Medulla oblongata (tissue), 1 donor: ENCODE measurements at regions not wholly inside any gene's neighbourhood (a gene's known extent, or its start where the extent isn't known, plus 50 kb on each side); places are given as distances from the start of the nearest gene placed in this dataset.
"Not testable (repeated sequence)": the region's sequence is repeated elsewhere in the genome, so short reads cannot be mapped to it uniquely, and the experiment has no call there.

Experiments
- DNase-seq: peaks from one replicate; pipeline ENCODE4 v3.0.0-alpha.2; 2015; ENCODE audit errors: extremely low spot score

DNA sequence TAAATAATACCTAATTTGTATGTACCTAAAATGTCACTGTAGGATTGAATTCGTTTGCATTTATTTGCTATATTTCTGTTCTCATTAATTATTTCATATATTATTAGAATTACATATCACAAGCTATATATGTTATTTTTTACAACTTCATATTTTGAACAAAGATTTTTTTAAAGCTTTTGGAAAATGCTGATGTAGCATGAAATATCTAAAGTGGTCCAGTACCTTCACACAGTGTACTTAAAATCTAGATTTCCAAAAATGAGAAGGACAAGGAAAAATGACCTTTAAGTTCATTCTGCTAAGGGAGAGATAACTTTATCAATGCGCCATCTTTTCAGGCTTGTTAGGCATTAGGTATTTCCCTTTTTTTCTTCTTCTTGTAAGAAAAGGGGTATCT, 71.8 kb downstream of the LARP7 start:
- DNase-seq, result no peak

DNA sequence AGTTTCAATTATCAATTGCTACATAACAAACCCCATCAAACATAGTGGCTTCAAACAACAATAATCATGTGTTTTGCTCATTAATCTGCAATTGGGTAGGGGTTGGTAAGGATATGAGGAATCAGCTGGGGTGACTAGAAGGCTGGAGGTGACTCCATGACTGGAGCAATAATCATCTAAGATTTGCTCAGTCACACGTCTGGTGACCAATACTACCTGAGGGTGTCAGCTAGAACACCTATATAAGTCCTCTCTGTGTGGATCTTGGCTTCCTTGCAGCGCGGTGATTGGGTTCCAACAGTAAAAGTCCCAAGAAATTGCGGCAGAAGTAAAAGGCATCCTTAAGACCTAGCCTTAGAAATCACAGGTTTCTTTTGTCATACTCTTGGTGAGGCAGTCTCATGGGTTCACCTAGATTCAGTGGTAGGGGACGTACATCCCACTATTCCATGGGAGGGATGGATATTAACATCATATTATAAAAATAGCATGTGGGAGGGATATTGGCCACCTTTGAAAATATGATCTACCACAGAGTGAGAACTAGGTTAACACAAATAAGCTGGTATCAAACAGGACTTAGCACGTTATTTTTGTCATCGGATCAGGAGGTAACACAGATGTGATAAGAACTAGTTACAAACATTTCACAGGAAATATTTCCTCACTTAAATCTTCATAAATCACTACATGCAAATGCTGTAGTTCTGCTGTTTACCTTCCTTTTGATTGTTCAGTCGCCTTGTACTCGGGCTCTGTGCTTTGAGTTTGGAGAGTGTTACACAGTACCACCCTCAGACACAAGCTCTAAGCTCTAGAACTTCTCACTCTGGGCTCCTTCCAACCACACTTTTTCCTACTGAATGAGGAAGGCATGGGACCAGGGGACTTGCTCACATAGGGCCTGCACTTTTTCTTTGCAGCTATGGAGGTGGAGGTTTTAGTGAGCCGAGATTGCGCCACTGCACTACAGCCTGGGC, 78.3 kb downstream of the LARP7 start:
- no peak for DNase-seq

DNA sequence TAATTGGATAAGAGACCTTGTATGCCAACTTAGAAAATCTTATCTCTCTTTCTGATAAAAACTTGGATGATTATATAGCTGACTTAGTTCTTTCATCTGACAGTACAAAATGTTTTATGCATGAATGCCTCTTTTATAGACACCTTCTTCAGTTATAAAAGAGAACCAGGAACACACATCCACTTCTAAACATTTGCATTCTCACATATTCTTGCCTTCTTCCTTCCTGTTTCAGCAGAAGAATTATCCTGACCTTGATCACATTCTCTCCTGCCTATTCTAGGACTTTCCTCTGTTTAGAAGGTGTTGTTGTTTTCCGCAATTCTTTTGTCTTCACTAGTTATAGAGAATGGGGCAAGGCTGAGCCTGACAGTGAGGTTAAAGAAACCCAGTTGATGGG, 80.9 kb downstream of the LARP7 start:
- DNase-seq, result no peak

DNA sequence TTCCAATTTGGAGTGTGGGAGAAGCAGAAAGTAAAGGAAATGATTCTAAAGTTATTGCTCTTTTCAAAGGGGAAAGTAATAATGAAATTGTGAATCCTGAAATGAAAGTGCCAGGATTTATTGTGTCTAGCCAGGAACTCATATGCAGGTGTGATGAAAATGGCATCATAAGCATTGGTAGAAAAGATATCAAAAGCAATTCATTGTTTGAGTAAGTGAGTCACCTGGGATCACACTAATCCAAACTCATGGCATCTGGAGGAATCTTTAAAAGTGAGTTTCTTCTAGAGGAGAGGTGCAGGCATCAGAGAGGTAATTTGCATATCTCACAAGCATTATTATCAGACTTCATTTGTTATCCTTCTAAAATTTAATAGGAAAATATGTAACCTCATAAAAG, 84.7 kb downstream of the LARP7 start:
- no peak for DNase-seq

DNA sequence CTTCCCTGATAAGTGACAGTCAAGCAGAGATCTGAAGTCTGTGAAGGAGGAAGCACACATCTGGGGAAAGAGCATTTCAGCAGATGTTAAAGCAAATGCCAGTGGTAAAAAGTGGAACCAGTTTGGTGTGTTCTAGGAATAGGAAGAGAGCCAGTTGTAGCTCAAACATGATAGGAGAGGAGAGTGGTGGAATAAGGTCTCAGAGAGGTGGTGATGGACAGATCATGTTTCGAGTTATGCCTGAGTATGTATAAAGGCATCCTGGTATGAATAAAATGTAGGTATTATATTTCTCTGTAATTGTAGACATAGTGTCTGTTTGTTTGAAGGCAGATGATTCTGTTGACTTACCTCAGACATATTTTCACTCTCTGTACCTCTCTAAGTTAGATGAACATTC, 89.1 kb downstream of the LARP7 start:
- DNase-seq, result no peak

DNA sequence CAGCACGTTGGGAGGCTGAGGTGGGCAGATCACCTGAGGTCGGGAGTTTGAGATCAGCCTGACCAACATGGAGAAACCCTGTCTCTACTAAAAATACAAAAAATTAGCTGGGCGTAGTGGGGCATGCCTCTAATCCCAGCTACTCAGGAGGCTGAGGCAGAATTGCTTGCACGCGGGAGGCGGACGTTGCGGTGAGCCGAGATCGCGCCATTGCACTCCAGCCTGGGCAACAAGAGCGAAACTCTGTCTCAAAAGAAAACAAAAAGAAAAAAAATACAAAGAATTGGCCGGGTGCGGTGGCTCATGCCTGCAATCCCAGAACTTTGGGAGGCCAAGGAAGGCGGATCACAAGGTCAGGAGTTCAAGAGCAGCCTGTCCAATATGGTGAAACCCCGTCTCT, 90.8 kb downstream of the LARP7 start:
- DNase-seq, result not testable (repeated sequence)

DNA sequence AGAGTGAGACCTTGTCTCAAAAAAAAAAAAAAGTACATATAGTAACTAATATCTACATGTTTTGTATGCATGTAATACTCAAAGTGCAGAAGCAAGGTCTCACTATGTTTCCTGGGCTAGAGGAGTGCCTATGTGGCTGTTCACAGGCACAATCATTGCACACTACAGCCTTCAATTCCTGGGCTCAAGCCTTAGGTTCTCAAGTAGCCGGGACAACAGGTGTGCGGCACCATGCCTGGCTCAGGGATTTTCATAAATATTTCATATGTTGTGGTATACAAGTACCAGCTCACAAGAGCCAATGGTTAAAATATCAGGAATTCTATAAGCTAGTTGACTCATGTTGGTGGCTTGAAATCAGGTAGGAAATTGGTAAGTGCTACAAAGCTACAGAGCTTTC, 94.8 kb downstream of the LARP7 start:
- DNase-seq, result no peak

DNA sequence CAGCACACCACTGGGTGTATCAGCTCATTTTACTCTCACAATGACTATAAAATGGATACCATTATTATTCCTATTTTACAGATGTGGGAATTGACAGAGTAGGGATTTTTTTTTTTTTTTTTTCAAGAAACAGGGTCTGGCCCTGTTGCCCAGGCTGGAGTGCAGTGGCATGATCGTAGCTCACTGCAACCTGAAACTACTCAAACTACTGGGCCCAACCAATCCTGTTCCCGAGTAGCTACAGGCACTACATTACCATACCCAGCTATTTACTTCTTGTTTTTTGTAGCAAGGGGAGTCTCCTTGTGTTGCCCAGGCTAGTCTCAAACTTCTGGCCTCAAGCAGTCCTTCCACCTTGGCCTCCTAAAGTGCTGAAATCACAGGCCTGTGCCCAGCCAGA, 95.2 kb downstream of the LARP7 start:
- no peak for DNase-seq

DNA sequence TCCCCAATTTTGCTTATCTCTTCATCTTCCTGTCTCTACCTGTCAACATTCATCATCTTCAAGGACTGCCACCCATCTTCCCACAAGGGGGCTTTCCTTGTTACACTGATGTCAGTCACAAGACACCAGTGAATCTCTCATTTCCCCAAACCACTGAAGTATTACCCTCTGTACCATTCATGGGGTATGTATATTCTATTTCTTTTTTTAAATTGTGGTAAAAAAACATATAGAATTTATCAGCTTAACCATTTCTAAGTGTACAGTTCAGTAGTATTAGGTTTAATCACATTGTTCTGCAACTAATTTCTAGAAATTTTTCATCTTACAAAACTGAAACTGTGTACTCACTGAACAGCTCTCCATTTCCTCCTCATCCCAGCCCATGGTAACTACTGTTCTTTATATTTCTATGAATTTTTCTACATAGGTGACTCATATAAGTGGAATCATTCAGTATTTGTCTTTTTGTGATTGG, 98.6 kb downstream of the LARP7 start:
- DNase-seq, result no peak

DNA sequence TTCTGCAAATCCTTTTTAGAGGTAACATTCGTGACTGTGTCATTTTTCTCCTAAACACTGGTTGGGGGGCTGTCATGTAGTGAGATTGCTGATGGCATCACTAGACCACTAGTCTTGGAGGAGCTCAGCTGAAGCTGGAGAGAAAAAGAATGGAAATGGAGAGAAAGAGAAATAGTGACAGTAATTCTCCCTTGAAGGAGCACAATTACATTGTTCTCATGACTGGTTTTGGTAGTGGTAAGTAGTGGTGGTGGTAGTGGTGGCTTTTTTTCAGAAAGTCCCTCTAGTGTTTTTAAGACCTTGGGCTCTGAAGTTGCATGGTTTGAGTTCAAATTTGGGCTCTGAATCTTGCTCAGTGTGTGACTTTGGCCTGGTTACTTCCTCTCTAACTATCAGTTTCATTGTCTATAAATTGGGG, 99.8 kb downstream of the LARP7 start:
- DNase-seq, result no peak

DNA sequence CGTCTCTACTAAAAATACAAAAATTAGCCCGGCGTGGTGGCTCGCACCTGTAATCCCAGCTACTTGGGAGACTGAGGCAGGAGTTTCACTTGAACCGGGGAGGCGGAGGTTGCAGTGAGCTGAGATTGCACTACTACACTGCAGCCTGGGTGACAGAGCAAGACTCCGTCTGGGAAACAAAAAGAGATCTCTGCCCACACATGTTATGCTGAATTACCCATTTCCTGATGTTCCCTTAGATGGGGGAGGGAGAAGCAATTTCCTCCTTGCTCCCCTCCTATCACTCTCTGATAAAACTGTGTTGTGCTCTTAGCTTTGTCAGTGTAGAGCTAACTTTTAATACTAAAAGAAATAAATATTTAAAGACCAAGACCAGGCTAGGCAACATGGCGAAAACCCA, 102.5 kb downstream of the LARP7 start:
- DNase-seq, result no peak

DNA sequence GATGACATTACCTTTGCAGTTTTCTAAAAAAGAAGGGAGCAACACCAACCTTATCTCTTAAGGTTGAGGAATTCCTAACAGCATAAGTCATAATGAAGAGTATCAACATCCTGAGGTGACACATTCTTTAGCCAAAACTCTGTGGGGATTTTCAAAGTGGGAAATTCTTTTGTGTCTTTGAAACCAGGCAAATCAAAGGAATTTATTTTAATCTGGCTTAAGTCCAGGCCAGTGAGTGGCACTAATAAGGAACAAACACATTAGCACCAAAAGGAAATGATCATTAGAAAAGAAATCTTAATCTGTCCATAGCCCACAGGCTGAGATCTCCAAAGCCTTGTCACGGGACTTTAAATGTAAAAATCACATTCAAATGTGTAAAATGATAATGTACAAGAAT, 110.1 kb downstream of the LARP7 start:
- no peak for DNase-seq

DNA sequence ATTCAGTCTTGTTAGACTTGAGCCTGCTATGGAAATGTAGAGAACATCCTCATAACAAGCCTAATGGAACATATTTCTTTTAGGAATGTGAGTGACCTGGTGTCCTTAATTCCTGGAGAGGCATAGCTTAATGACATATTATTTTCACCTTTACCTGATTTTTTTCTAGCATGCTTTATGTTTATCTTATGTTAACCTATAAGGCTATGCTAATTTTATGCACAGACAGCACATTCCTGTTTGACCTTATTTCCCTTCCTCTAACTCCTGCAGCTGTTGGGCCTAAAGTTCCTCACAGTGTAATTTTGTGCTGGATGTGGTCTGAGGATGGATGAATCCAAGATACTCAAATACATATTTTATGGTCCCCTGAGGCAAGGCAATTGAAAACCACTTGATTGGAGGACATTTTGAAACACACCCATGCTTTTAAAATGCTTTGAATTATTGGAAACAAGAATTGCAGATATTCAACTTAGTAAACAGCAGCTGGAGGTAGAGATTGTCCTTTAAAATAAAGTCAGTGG, 111.5 kb downstream of the LARP7 start:
- DNase-seq, result no peak

DNA sequence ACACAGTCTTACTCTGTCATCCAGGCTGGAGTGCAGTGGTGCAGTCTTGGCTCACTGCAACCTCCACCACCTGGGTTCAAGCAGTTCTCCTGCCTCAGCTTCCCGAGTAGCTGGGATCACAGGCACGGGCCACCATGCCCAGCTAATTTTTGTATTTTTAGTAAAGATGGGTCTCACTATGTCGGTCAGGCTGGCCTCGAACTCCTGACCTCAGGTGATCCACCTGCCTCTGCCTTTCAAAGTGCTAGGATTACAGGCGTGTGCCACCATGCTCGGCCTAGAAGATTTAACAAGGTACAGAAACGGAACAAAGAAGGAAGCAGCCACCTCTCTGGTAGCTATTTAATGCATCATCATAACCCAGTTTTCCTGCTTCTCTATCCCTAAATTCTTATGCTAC, 113.8 kb downstream of the LARP7 start:
- DNase-seq, result not testable (repeated sequence)

DNA sequence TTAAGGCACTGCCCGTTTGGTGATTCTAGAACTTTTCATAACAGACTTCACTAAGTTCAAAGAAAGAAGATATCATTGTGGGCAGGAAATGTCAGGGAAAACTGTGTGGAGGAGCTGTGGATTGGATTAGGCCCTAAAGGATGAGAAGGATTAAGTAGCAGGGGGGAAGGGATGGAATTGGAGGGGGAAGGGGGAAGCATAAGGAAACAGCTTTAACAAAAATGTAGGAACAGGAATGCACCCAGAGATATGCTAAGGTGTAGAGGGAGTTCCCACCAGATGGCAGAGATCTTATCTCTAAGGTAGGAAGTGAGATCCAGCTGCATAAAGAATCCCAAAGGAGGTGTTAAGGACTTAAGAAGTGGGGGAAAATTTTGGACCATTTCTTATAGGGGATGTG, 114.5 kb downstream of the LARP7 start:
- DNase-seq, result no peak

DNA sequence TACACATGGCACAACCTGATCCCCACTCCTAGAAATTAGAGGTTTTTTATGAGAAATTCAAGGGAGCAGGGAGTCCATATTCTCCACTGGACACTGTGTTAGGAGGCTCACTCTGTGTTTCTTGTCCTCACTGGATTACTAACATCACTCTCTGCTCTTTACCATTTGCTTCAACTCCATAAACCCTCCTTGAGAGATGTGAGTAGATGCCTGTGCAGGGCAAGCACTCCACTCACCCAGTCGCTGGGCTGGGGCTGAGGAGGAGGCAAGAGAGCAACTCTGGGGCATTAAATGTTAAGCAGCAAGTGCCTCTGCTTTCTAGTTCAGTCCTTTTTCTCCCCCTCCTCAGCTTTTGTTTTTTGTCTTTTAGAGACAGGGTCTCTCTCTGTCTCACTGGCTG, 115.1 kb downstream of the LARP7 start:
- DNase-seq, result no peak

DNA sequence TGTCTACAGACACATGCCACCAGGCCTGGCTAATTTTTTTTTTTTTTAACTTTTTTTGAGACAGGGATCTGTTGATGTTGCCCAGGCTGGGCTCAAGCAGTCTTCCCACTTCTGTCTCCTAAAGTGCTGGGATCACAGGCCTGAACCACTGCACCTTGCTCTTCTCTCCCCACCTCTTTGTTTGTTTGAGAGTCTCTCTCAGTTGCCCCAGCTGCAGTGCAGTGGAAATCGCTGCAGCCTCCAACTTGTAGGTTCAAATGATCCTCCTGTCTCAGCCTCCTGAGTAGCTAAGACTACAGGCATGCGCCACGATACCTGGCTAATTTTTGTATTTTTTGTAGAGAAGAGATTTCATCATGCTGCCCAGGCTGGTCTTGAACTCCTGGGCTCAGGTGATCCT, 115.6 kb downstream of the LARP7 start:
- DNase-seq, result no peak

DNA sequence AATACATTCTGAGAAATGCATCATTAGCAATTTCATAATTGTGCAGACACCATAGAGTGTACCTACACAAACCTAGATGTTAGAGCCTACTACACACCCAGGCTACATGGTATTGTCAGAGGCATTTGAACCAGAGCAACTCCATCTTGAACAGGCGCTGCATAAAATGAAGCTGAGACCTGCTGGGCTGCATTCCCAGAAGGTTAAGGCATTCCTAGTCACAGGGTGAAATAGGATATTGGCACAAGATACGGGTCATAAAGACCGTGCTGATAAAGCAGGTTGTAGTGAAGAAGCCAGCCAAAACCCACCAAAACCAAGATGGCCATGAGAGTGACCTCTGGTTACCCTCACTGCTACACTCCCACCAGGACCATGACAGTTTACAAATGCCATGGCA, 116.4 kb downstream of the LARP7 start:
- no peak for DNase-seq

DNA sequence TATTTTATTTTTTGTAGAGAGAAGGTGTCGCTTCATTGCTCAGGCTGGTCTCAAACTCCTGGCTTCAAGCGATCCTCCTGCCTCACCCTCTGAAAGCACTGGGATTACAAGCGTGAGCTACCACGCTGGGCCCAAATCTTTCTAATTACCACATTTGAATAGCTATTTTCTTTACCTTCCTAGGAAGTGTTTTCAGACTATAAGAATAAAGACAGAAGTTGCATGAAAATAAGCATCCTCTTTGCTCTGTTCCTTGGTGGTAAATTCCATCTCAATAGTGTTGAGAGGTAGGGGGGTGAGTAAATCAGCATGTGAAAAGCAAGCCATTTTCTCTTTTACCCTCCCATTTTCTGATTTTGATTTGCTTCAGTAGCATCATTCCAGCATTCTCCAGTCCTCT, 122.4 kb downstream of the LARP7 start:
- DNase-seq, result no peak

DNA sequence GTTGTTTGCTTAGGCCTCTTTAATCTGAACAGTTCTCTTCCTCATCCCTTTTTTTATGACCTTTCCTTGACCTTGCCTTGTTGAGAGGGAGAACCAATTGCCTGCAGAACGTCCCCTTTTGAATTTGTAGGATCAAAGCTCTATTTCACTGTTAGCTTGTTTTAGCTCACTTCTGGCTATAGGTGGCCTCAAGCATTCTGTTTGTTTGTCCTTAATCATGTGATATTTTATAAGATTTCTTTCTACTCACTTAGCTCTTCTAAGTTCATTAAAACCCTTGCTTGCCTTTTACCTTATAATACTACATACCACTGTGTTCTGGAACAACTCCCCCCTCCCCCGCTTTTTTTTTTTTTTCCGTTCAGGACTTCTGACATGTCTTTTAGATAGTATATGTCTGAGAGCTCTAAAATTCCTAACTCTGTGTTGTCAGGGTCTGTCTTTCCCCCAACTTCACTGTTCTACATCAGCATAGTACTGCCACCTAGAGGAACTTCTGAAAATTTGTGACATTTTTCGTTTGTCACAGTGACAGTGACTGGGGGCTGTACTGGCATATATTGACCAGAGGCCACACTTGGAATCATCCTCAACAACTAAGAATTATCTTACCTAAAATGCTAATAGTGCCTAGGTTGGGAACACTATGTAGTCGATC, 128.5 kb downstream of the LARP7 start:
- peak; percentile 27 for DNase-seq

DNA sequence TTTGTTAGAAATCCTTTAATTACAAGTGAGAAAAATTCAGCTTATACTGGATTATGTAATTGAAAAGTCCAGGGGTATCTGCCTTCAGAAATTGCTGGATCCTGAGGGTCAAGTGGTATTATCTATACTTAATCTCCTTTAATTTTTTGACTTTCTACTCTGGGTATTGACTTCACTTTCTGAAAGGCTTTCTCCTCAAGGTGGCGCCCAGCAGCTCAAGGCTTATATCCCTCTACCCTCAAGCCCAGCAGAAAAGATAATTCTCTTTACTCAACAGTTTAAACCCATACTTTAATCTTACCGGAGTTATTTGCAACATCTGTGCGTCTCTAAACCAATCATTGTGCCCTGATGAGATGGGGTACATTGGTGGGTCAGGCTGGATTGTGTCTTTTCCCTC, 129.5 kb downstream of the LARP7 start:
- no peak for DNase-seq

DNA sequence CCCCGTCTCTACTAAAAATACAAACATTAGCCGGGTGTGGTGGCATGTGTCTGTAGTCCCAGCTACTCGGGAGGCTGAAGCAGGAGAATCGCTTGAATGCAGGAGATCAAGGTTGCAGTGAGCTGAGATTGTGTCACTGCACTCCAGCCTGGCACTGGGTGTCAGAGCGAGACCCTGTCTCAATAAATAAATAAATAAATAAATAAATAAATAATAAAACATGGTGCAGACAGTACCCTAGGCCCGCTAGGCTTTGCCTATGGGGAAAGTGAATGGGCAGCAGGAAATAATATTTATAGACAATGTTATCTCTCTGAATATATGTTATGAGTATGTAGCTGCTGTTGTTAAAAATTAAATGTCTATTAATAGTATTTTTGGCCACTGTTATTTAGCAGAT, 130.4 kb downstream of the LARP7 start:
- DNase-seq, result no peak

DNA sequence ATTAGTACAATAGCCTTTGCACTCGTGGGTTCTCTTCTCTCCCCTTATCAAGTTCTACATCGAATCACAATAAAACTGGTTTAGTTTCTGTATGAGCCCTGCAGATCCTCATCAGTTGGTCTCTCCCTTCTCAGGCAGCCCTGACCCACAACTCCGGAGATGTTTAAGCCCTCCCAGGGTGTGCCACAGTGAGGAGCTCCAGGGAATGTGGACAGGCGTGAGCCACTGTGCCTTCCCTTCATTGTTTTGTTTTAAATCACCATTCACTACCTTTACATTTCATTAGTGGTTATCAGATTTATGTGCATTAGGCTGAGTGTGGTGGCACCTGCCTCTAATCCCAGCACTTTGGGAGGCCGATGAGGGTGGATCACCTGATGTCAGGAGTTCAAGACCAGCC, 133.2 kb downstream of the LARP7 start:
- no peak for DNase-seq
